HEK293T (cell line): ENCODE measurements at regions not wholly inside any gene's neighbourhood (a gene's known extent, or its start where the extent isn't known, plus 50 kb on each side); places are given as distances from the start of the nearest gene placed in this dataset.
"Not testable (repeated sequence)": the region's sequence is repeated elsewhere in the genome, so short reads cannot be mapped to it uniquely, and the experiment has no call there.

Experiments used
- CTCF ChIA-PET: fragments of 350-600 bp; formaldehyde crosslinking; extraction: SDS; loops from one replicate; lab custom pipeline; 2021; ENCODE audit warnings: antibody characterized with exemption, inconsistent platforms; lab: Yijun Ruan, JAX
- POLR2A ChIA-PET: fragments of 350-600 bp; formaldehyde crosslinking; extraction: SDS; loops from one replicate; lab custom pipeline; 2020; ENCODE audit warnings: antibody characterized with exemption, inconsistent platforms; lab: Yijun Ruan, JAX
- DNase-seq: peaks from one replicate; pipeline ENCODE4 v3.0.0; 2012; ENCODE audit warnings: mixed read lengths; ENCODE audit errors: extremely low spot score
- ARNT ChIP-seq: fragments of 450-650 bp; IDR thresholded peaks from 2 replicates; pipeline ENCODE4 v1.6.1; 2017; ENCODE audit warnings: mild to moderate bottlenecking
- BHLHE40 ChIP-seq: fragments of 450-650 bp; IDR thresholded peaks from 2 replicates; pipeline ENCODE4 v1.6.1; 2016; ENCODE audit warnings: mild to moderate bottlenecking, moderate library complexity, borderline replicate concordance
- CTBP1 ChIP-seq: fragments of 450-650 bp; IDR thresholded peaks from 2 replicates; pipeline ENCODE4 v1.6.1; 2016; ENCODE audit warnings: borderline replicate concordance
- ELF4 ChIP-seq: fragments of 450-650 bp; IDR thresholded peaks from 2 replicates; pipeline ENCODE4 v1.6.1; 2017; ENCODE audit warnings: antibody characterized with exemption
- FOXA1 ChIP-seq: fragments of 450-650 bp; IDR thresholded peaks from 2 replicates; pipeline ENCODE4 v1.6.1; 2016; ENCODE audit warnings: mild to moderate bottlenecking
- FOXK2 ChIP-seq: fragments of 450-650 bp; IDR thresholded peaks from 2 replicates; pipeline ENCODE4 v1.6.1; 2016; ENCODE audit warnings: mild to moderate bottlenecking
- FOXM1 ChIP-seq: fragments of 450-650 bp; IDR thresholded peaks from 2 replicates; pipeline ENCODE4 v1.6.1; 2017; ENCODE audit warnings: mild to moderate bottlenecking, borderline replicate concordance
- HDGF ChIP-seq: fragments of 450-650 bp; IDR thresholded peaks from 2 replicates; pipeline ENCODE4 v1.6.1; 2017; ENCODE audit warnings: antibody characterized with exemption, borderline replicate concordance
- L3MBTL2 ChIP-seq: fragments of 450-650 bp; conservative IDR thresholded peaks from 2 replicates; pipeline ENCODE4 v1.6.1; 2016; ENCODE audit warnings: mild to moderate bottlenecking
- LEF1 ChIP-seq: fragments of 450-650 bp; IDR thresholded peaks from 2 replicates; pipeline ENCODE4 v1.6.1; 2017; ENCODE audit warnings: mild to moderate bottlenecking, borderline replicate concordance
- NFRKB ChIP-seq: fragments of 450-650 bp; IDR thresholded peaks from 2 replicates; pipeline ENCODE4 v1.6.1; 2016; ENCODE audit warnings: mild to moderate bottlenecking, moderate library complexity
- PKNOX1 ChIP-seq: fragments of 450-650 bp; IDR thresholded peaks from 2 replicates; pipeline ENCODE4 v1.6.1; 2016
- SP1 ChIP-seq: fragments of 450-650 bp; IDR thresholded peaks from 2 replicates; pipeline ENCODE4 v1.6.1; 2017
- SUZ12 ChIP-seq: fragments of 450-650 bp; IDR thresholded peaks from 2 replicates; pipeline ENCODE4 v1.6.1; 2016; ENCODE audit warnings: mild to moderate bottlenecking
- TARDBP ChIP-seq: fragments of 450-650 bp; IDR thresholded peaks from 2 replicates; pipeline ENCODE4 v1.6.1; 2016
- ZNF384 ChIP-seq: fragments of 450-650 bp; IDR thresholded peaks from 2 replicates; pipeline ENCODE4 v1.6.1; 2016

- no peak for TF ChIP-seq PKNOX1
- no peak for TF ChIP-seq ZNF384
- no peak for TF ChIP-seq HDGF
- TF ChIP-seq SUZ12: no peak
- no peak for TF ChIP-seq ELF4
- no peak for TF ChIP-seq BHLHE40
- no peak for TF ChIP-seq FOXA1
- no peak for TF ChIP-seq ARNT
- no peak for TF ChIP-seq L3MBTL2
- TF ChIP-seq LEF1: no peak
- TF ChIP-seq TARDBP: no peak
- TF ChIP-seq FOXK2: no peak
- TF ChIP-seq SP1: no peak
- no peak for TF ChIP-seq FOXM1
- TF ChIP-seq CTBP1: no peak
- no peak for TF ChIP-seq NFRKB
- ChIA-PET POLR2A (no interaction called here), CTCF (no interaction called here)
- DNase-seq: no peak
Measured at GRCh38 chr21:16454399-16454798, 724.6 kb downstream of the USP25 start.

GRCh38 chr21:16455526-16455925 is 725.7 kb downstream of the USP25 start:
- CTCF ChIA-PET: interaction anchor here (0.6 kb wide), 1 partner anchor 243 kb away, joined by 3 read pairs; no protein-coding TSS in a partner anchor

GRCh38 chr21:16455978-16456377 is 726.2 kb downstream of the USP25 start:
- TF ChIP-seq CTBP1 (no peak), ZNF384 (no peak), PKNOX1 (no peak), SUZ12 (no peak), FOXA1 (no peak), HDGF (no peak), ELF4 (no peak), NFRKB (no peak), FOXK2 (no peak), LEF1 (no peak), TARDBP (no peak), SP1 (no peak), BHLHE40 (no peak), ARNT (no peak), FOXM1 (no peak)
- DNase-seq: no peak
- ChIA-PET POLR2A (no interaction called here), CTCF (no interaction called here)

More at GRCh38 chr21:16455526-16455925, 725.7 kb downstream of the USP25 start:
- no peak for DNase-seq
- no peak for TF ChIP-seq BHLHE40
- TF ChIP-seq FOXK2: no peak
- no peak for TF ChIP-seq TARDBP
- no peak for TF ChIP-seq NFRKB
- TF ChIP-seq ZNF384: no peak
- TF ChIP-seq ELF4: no peak
- POLR2A ChIA-PET: no interaction called here

GRCh38 chr21:16457498-16457897 is 727.7 kb downstream of the USP25 start:
- POLR2A ChIA-PET: no interaction called here
- CTCF ChIA-PET: no interaction called here
- TF ChIP-seq ZNF384 (no peak), TARDBP (no peak), NFRKB (no peak), ARNT (no peak), PKNOX1 (no peak), SUZ12 (no peak), BHLHE40 (no peak), FOXM1 (no peak)
- no peak for DNase-seq

GRCh38 chr21:16460936-16461335 is 731.2 kb downstream of the USP25 start:
- POLR2A ChIA-PET: no interaction called here
- no peak for DNase-seq
- CTCF ChIA-PET: no interaction called here
- TF ChIP-seq BHLHE40 (no peak), PKNOX1 (no peak), FOXM1 (no peak), FOXK2 (no peak), ARNT (no peak), ZNF384 (no peak), SUZ12 (no peak), CTBP1 (no peak), HDGF (no peak), L3MBTL2 (no peak)

GRCh38 chr21:16464211-16464889 is 734.6 kb downstream of the USP25 start:
- CTCF ChIA-PET, DNase-seq: not testable (repeated sequence)

More at GRCh38 chr21:16464211-16464889, 734.6 kb downstream of the USP25 start:
- POLR2A ChIA-PET: not testable (repeated sequence)
